Duodenal mucosa (tissue), 2 donors: ENCODE measurements at regions not wholly inside any gene's neighbourhood (a gene's known extent, or its start where the extent isn't known, plus 50 kb on each side); places are given as distances from the start of the nearest gene placed in this dataset.

Experiments
- H3K27ac ChIP-seq: one replicate; pipeline ENCODE4 v1.7.0; 2013; ENCODE audit warnings: low read depth, low read length
- H3K27me3 ChIP-seq, 2 donors: one replicate each; pipeline ENCODE4 v1.7.0; 2013; ENCODE audit warnings: low read length in 2 of 2, control low read depth in 1 of 2; ENCODE audit not compliant: insufficient read depth in 2 of 2, control insufficient read depth in 1 of 2
- H3K36me3 ChIP-seq, 2 donors: one replicate each; pipeline ENCODE4 v1.7.0; 2013; ENCODE audit warnings: low read length in 2 of 2, control low read depth in 1 of 2; ENCODE audit not compliant: insufficient read depth in 2 of 2, control insufficient read depth in 1 of 2
- H3K4me1 ChIP-seq, 2 donors: one replicate each; pipeline ENCODE4 v1.7.0; 2013; ENCODE audit warnings: low read length in 2 of 2, control low read depth in 1 of 2; ENCODE audit not compliant: insufficient read depth in 2 of 2, control insufficient read depth in 1 of 2
- H3K4me3 ChIP-seq, 2 donors: one replicate each; pipeline ENCODE4 v1.7.0; 2013; ENCODE audit warnings: low read length in 2 of 2, low read depth in 1 of 2
- H3K9ac ChIP-seq, 2 donors: one replicate each; pipeline ENCODE4 v1.7.0; 2013; ENCODE audit warnings: low read length in 2 of 2, low read depth in 1 of 2
- H3K9me3 ChIP-seq, 2 donors: one replicate each; pipeline ENCODE4 v1.7.0; 2013; ENCODE audit warnings: low read length in 2 of 2, control low read depth in 1 of 2; ENCODE audit not compliant: control insufficient read depth in 1 of 2

DNA sequence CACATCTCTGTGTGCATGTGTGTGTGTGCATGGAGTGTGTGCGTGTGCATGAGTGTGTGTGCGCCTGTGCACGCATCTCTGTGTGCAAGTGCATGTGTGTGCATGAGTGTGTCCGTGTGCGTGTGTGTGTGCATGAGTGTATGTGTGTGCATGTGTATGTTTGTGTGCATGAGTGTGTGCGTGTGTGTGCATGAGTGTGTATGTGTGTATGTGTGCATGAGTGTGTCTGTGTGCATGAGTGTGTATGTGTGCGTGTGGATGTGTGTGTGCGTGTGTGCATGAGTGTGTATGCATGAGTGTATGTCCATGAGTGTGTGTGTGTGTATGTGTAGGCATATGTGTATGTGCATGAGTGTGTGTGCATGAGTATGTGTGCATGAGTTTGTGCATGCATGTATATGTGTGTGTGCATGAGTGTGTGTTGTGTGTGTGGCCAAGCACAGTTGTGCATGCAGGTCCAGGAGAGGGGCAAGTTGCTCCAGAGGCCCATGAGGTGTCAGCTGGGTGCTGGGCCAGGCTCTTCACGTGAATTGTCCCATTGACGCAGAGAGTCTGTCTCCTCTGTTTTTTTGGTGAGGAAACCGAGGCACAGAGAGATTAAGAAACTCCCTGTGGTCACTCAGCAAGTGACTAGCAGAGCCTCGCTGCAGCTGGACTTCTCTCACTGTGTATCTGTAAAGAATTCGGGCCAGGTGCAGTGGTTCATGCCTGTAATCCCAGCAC, 75.5 kb downstream of the ASB1 start:
- H3K27ac ChIP-seq = no peak overlapping the region
- H3K4me1 ChIP-seq = no peaks in the 10 kb centered on the region
- no peak overlapping the region for H3K9ac ChIP-seq
- H3K27me3 ChIP-seq = no peaks in the 10 kb centered on the region
- no peak overlapping the region for H3K4me3 ChIP-seq
- H3K9me3 ChIP-seq = no peaks in the 10 kb centered on the region
- no peaks in the 10 kb centered on the region for H3K36me3 ChIP-seq

DNA sequence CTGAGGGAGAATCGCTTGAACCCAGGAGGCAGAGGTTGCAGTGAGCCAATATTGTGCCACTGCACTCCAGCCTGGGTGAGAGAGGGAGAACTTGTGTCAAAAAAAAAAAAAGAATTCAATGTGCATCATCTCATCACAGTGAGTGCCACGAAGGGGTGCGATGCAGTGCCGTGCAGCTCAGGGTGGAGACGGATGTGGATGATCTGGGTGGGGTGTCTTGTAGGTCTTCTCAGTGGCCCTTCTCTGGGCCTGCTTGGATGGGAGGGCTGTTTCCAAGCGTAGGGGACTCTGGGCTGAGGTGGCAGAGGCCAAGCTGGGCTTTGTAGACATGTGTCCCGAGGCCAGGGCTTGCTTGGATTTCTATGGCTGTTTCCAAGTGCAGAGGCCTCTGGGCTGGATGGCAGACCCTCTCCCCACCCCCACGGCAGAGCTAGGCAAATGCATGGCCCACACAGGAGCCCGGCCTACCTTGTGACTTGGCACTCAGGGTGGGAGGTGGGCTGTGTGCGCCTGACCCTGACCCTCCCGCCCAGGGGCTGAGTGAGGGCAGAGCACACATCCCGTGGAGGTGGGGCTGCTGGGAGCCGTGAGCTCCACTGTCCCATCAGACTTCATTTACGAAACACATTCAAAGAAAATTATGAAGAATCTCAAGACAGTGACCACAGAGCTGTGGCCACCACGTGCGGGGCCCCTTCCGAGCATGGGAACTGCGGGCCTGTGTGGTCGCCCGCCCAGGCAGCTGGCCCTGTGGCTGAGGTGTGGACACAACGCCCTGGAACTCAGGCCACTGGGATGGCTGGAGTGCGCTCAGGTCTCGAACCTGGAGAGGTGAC, 76.4 kb downstream of the ASB1 start:
- no peak overlapping the region for H3K9ac ChIP-seq
- no peak overlapping the region for H3K27ac ChIP-seq
- no peaks in the 10 kb centered on the region for H3K4me1 ChIP-seq
- no peaks in the 10 kb centered on the region for H3K36me3 ChIP-seq
- H3K27me3 ChIP-seq = no peaks in the 10 kb centered on the region
- H3K4me3 ChIP-seq = no peak overlapping the region
- H3K9me3 ChIP-seq = no peaks in the 10 kb centered on the region

DNA sequence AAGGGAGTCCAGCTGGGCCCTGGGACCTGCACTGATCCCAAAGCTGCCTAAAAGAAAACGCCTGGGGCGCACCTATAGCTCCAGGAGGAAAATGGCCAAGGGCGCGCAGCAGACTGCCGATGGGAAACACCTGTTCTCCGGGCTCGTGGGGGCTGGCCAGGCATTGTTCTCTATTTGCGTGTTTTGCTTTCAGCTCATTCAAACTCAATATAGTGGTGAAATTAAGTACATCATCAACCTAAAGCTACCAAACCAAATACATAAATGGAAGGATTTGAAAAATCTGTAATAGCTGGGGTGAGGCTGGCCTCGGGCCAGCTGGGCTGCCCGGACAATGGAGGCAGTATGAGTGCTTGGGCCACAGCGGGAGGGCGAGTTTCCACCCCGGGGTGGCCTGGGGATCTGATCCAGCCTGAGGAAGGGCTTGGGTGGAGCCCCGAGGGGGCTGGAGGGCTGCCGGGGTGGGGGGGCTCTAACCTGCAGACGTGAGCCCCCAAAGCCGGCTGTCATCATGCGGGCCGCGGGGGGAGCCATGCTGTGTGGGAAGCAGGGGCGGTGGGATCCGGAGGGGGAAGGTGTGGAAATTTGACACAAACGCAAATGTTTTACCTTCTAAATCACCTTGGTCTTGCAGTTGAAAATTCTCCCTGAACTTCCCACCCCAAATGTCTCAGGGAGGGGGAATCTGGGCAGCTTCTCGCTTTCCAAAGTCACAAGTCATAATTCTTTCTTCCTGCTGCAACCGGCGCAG, 77.6 kb downstream of the ASB1 start:
- H3K4me3 ChIP-seq = no peak overlapping the region
- no peaks in the 10 kb centered on the region for H3K9me3 ChIP-seq
- no peaks in the 10 kb centered on the region for H3K36me3 ChIP-seq
- no peaks in the 10 kb centered on the region for H3K4me1 ChIP-seq
- no peaks in the 10 kb centered on the region for H3K27me3 ChIP-seq
- no peak overlapping the region for H3K9ac ChIP-seq
- no peak overlapping the region for H3K27ac ChIP-seq

DNA sequence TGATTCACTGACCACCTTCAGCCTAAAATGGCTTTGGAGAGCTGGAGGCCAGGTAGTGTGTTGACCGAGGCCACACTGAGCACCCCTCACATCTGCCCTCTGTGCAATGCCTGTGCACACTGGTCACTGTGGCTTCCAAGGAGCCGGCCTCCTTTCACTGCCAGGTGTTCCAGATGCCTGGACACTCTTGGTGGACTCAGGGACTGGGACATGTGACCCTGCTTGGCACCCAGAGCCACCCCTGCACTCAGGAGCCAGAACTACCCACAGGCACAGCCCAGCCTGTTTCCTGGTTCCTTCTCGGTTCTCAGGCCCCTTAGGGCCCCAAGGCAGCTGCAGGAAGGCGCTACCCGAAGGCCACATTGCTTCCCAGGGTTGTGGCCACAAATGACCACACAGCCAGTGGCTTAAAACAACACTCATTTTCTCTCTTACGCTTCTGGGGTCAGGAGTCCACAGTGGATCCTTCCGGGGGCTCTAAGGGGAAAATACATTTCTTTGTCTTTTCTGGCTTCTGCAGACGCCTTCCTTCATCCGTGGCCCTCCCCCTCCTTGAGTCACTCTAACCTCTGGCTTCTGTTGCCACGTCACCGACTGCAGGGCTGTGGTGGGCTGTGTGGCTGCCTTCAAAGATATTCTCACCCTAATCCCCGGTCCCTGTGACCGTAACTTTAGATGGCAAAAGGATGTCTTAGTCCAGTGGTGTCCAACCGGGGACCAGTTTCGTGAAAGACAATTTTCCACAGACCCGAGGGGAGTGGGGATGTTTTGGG, 78.6 kb downstream of the ASB1 start:
- Histone ChIP-seq H3K4me3 (no peak overlapping the region), H3K9ac (no peak overlapping the region), H3K4me1 (no peaks in the 10 kb centered on the region), H3K9me3 (no peaks in the 10 kb centered on the region), H3K27me3 (no peaks in the 10 kb centered on the region), H3K27ac (no peak overlapping the region), H3K36me3 (no peaks in the 10 kb centered on the region)

DNA sequence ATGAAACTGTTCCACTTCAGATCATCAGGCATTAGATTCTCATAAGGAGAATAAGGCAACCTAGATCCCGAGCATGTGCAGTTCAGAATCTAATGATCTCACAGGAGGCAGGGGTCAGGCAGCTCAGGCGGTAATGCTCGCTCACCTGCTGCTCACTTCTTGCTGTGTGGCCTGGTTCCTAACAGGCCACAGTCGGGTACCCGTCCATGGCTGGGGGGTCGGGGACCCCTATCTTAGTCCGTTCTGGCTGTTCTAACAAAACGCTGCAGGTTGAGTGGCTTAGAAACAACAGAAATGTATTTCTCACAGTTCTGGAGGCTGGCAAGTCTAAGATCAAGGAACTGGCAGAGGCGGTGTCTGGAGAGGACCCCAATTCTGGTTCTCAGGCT, 79.2 kb downstream of the ASB1 start:
- Histone ChIP-seq H3K36me3 (no peaks in the 10 kb centered on the region), H3K27me3 (no peaks in the 10 kb centered on the region), H3K4me3 (no peak overlapping the region), H3K4me1 (no peaks in the 10 kb centered on the region), H3K9me3 (no peaks in the 10 kb centered on the region), H3K9ac (no peak overlapping the region), H3K27ac (no peak overlapping the region)

DNA sequence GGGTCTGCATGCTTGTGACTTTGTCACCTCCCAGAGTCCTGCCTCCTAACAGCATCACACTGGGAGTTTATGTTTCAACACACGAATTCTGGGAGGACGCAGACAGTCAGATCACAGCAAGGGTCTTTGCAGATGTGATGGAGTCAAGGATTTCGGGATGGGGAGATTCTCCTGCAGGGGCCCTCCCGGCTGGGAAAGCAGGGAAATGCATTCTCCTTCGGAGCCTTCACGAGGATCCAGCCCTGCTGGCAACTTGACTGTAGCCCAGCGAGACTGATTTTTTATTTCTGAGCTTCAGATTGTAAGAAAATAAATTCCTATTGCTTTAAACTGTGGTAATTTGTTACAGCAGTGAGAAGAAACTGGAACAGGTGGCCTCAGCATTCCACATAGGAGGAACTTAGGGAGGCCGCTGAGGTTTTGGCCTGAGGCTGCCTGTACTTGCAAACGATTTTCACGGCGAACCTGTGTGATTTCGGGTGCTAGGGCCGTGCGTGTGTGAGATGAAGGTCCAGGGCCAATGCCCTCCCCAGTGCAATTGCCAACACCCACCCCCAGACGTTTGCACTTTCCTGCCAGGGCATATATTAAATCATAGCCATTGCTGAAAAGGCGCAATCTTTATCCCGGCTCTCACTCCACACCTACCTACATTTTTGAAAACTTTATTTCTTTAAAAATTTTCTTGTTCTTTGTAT, 79.8 kb downstream of the ASB1 start:
- Histone ChIP-seq H3K4me3 (no peak overlapping the region), H3K27ac (no peak overlapping the region), H3K9ac (no peak overlapping the region), H3K9me3 (no peaks in the 10 kb centered on the region), H3K27me3 (no peaks in the 10 kb centered on the region), H3K4me1 (no peaks in the 10 kb centered on the region), H3K36me3 (no peaks in the 10 kb centered on the region)

DNA sequence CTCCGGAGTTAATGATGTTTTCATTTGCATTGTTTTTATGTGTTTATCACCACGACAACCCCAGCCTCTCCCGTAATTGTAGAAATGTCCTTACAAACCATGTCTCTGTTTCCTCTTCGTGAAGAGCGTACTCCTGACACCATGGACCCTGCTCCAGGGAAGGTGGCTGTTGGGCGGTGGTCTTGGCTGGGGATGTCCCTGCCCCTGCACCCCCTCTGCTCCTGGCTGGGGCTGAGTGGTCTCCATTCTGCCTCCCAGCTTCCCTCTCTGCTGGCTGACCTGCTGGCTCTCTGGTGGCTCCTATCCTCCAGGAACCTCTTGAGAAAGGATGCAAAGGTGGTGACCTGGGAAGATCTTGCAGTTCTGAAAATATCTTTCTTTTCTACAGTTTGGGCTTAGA, 81.1 kb downstream of the ASB1 start:
- no peaks in the 10 kb centered on the region for H3K27me3 ChIP-seq

DNA sequence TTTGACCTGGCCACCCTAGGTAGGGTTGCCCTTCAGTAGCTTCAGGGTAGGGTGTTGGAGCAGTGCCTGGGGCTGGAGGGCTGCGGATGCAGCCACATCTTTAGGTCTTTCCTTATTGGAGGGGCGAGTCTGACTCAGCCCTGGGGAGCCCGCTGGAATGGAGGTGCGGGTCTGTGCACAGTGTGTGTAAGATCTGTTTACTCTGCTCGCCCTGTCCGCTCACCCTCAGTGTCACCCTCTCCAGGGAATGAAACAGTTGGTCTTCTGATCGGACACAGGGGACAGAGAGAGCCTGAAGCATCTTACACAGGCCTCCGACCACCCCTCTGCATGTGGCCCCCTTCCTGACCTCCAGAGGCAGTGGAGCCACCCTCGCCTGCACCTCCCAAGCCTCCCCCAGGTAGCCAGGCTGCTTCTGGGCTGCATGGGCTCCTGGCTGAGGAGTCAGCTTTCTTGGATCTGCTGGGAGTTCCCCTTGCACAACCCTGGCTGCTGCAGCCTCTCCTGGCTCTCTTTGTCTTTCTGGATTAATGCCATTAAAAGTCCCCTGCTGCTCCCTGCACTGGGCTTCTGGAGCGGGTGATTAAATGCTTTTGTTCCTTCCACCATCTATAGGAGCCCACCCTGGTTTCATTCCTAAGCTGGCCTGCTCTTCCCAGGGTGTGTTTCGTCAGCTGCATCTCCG, 82.6 kb downstream of the ASB1 start:
- no peak overlapping the region for H3K4me3 ChIP-seq
- H3K9me3 ChIP-seq = no peaks in the 10 kb centered on the region
- no peaks in the 10 kb centered on the region for H3K36me3 ChIP-seq
- no peaks in the 10 kb centered on the region for H3K4me1 ChIP-seq
- no peaks in the 10 kb centered on the region for H3K27me3 ChIP-seq
- no peak overlapping the region for H3K27ac ChIP-seq
- no peak overlapping the region for H3K9ac ChIP-seq

More for the DNA sequence above, 81.1 kb downstream of the ASB1 start:
- no peaks in the 10 kb centered on the region for H3K36me3 ChIP-seq
- H3K27ac ChIP-seq = no peak overlapping the region
- H3K9ac ChIP-seq = no peak overlapping the region
- H3K9me3 ChIP-seq = no peaks in the 10 kb centered on the region
- H3K4me1 ChIP-seq = no peaks in the 10 kb centered on the region
- no peak overlapping the region for H3K4me3 ChIP-seq

DNA sequence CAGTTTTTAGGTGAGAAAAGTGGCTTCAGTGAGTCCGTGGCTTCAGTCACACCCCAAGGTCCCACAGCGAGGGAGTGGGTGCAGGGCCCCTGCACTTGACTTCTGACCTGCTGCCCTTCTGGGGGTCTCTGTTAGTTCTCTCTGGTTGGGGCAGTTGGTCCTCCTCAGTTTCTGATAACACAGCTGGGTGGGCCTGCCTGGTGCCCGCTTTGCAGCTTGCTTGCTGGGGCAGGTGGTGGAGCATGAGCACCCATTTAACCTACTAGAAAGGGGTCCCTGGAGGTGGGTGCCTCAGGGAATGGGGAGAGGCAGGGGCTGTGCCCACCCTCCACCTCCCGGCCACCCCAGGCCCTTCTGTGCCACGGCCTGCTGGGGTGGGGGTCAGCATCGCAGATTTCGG, 83.2 kb downstream of the ASB1 start:
- H3K4me3 ChIP-seq = no peak overlapping the region
- H3K9ac ChIP-seq = no peak overlapping the region
- H3K4me1 ChIP-seq = no peaks in the 10 kb centered on the region
- H3K27me3 ChIP-seq = no peaks in the 10 kb centered on the region
- H3K9me3 ChIP-seq = no peaks in the 10 kb centered on the region
- H3K36me3 ChIP-seq = no peaks in the 10 kb centered on the region
- no peak overlapping the region for H3K27ac ChIP-seq
